ENCODE measurements at regions not wholly inside any gene's neighbourhood (a gene's known extent, or its start where the extent isn't known, plus 50 kb on each side); places are given as distances from the start of the nearest gene placed in this dataset.

DNA sequence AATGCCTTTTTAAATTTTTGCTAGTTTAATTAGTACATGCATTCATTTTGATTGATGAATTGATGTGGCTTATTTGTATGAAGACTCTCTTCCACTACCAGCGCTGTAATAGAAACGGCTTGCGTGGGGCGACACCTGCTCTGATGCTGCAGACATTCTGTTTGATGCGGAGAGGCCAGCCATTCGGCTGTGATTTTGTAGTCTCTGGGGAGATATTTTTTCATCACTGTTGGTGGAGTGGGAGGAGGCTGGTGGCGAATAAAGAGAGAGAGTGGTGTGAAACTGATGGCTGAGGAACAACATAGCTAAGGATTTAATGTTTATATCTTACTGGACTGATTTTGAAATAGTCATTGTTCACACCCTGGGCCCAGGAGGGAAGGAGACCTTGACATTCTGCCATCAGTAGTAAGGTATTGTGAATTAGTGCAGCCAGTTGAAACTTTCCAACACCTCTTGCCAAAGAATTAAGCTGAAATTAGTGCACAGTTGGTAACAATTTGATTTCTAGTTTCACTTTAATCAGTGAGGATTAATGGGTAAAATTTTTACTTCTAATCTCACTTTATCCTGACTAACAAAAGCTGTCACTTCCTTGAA, 224.1 kb downstream of the MTX2 start:
- no peak for DNase-seq (ENCODE audit: low read depth)
- TF ChIP-seq, protein P1, sequence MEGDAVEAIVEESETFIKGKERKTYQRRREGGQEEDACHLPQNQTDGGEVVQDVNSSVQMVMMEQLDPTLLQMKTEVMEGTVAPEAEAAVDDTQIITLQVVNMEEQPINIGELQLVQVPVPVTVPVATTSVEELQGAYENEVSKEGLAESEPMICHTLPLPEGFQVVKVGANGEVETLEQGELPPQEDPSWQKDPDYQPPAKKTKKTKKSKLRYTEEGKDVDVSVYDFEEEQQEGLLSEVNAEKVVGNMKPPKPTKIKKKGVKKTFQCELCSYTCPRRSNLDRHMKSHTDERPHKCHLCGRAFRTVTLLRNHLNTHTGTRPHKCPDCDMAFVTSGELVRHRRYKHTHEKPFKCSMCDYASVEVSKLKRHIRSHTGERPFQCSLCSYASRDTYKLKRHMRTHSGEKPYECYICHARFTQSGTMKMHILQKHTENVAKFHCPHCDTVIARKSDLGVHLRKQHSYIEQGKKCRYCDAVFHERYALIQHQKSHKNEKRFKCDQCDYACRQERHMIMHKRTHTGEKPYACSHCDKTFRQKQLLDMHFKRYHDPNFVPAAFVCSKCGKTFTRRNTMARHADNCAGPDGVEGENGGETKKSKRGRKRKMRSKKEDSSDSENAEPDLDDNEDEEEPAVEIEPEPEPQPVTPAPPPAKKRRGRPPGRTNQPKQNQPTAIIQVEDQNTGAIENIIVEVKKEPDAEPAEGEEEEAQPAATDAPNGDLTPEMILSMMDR (IDR thresholded peaks at IDR 0.05; ENCODE audit: low read depth, low read length, missing control alignments), result no peak
- in situ Hi-C loops (cut with HindIII; ENCODE audit: low sequenced_read_pairs), result no loop called here
- H3K4me3 ChIP-seq (ENCODE audit: low read depth, low read length), result no peak overlapping the region

GRCh38 chr2:176493909-176494308, 224.7 kb downstream of the MTX2 start:
- in situ Hi-C loops (cut with HindIII; ENCODE audit: low sequenced_read_pairs), result no loop called here
- DNase-seq (ENCODE audit: low read depth), result no peak
- TF ChIP-seq, protein P1 (IDR thresholded peaks at IDR 0.05; ENCODE audit: low read depth, low read length, missing control alignments), result no peak
- H3K4me3 ChIP-seq (ENCODE audit: low read depth, low read length), result no peak overlapping the region

GRCh38 chr2:176494949-176495353, 225.7 kb downstream of the MTX2 start:
- TF ChIP-seq, protein P1 (IDR thresholded peaks at IDR 0.05; ENCODE audit: low read depth, low read length, missing control alignments), result no peak
- no peak for DNase-seq (ENCODE audit: low read depth)
- in situ Hi-C loops (cut with HindIII; ENCODE audit: low sequenced_read_pairs), result no loop called here
- H3K4me3 ChIP-seq (ENCODE audit: low read depth, low read length), result no peak overlapping the region

- in situ Hi-C loops (cut with HindIII; ENCODE audit: low sequenced_read_pairs), result no loop called here
- no peak for DNase-seq (ENCODE audit: low read depth)
- TF ChIP-seq, protein P1 (IDR thresholded peaks at IDR 0.05; ENCODE audit: low read depth, low read length, missing control alignments), result no peak
- H3K4me3 ChIP-seq (ENCODE audit: low read depth, low read length), result no peak overlapping the region
These were observed 226.6 kb downstream of the MTX2 start for GRCh38 chr2:176495826-176496225.

DNA sequence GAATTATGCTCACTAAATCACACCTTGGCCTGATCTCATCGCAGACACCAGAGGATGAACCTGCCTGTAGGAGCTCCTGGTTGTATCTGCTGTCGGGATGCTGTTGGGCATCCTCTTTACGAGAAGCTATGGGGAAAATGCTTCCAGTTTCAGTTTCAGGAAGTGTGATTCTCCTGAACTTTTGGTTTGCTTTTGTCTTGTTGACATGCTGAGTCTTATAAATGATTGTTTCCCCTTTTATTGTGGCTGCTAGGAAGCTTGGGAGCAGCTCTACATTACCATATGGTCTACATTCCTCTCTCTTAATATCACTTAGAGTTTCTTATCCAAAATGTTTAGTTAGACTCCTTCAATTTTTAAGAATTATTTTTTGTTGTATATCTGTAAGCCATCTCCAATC, 227.5 kb downstream of the MTX2 start:
- TF ChIP-seq, protein P1 (IDR thresholded peaks at IDR 0.05; ENCODE audit: low read depth, low read length, missing control alignments), result no peak
- in situ Hi-C loops (cut with HindIII; ENCODE audit: low sequenced_read_pairs), result no loop called here
- no peak for DNase-seq (ENCODE audit: low read depth)
- H3K4me3 ChIP-seq (ENCODE audit: low read depth, low read length), result no peak overlapping the region

DNA sequence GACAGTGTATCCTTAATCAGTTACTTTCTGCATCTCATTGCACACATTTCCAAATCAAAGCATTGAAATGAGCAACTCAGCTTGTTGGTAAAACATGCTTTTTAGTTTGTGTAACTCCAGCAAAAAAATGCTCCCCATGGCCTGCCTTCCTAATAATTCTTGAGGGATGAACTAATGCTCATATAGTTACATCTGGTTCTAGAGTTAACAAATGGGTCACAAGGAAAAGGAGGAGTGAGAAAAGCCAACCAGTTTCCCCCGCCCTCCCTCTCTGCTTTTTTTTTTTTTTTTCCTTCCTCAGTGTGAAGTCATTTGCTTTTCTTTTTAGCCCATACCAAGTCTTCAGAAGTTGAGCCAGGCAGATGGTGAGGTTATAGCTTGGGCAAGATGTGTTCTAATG, 231.7 kb downstream of the MTX2 start:
- TF ChIP-seq, protein P1 (IDR thresholded peaks at IDR 0.05; ENCODE audit: low read depth, low read length, missing control alignments), result no peak
- DNase-seq (ENCODE audit: low read depth), result no peak
- in situ Hi-C loops (cut with HindIII; ENCODE audit: low sequenced_read_pairs), result no loop called here
- H3K4me3 ChIP-seq (ENCODE audit: low read depth, low read length), result no peak overlapping the region

All from astrocyte of the cerebellum (primary cell).